ENCODE measurements at regions not wholly inside any gene's neighbourhood (a gene's known extent, or its start where the extent isn't known, plus 50 kb on each side); places are given as distances from the start of the nearest gene placed in this dataset.

DNA sequence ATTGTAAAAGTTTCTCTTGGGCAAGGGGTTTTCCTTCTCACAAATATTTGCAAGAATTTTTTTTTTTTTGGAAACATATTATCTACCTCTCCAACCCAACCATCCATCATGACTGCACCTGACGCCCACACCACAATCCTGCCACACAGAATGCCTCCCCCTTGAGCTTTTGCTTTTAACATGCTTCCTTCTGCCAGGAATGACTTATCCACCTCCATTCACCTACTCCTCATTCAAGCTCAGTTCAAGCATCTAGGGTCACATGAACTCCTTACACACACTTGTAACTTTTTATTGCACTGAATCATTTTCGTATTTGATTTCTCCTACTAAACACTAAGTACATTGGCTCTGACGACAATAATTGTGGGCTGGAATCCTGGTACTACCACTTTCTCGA, 660.1 kb upstream of the AUTS2 start:
- TF ChIP-seq SIN3A (IDR thresholded peaks at IDR 0.05; ENCODE audit: borderline replicate concordance, insufficient read depth, low read length) (no peak), POLR2AphosphoS5 (IDR thresholded peaks at IDR 0.05; ENCODE audit: low read depth, low read length) (no peak), TAF1 (IDR thresholded peaks at IDR 0.05; ENCODE audit: borderline replicate concordance, insufficient read depth, low read length) (no peak), FOXP2 (optimal IDR thresholded peaks at IDR 0.05; ENCODE audit: borderline replicate concordance, extremely low read depth, extremely low read length, insufficient read depth) (no peak)
- TF ChIP-seq, protein P1, sequence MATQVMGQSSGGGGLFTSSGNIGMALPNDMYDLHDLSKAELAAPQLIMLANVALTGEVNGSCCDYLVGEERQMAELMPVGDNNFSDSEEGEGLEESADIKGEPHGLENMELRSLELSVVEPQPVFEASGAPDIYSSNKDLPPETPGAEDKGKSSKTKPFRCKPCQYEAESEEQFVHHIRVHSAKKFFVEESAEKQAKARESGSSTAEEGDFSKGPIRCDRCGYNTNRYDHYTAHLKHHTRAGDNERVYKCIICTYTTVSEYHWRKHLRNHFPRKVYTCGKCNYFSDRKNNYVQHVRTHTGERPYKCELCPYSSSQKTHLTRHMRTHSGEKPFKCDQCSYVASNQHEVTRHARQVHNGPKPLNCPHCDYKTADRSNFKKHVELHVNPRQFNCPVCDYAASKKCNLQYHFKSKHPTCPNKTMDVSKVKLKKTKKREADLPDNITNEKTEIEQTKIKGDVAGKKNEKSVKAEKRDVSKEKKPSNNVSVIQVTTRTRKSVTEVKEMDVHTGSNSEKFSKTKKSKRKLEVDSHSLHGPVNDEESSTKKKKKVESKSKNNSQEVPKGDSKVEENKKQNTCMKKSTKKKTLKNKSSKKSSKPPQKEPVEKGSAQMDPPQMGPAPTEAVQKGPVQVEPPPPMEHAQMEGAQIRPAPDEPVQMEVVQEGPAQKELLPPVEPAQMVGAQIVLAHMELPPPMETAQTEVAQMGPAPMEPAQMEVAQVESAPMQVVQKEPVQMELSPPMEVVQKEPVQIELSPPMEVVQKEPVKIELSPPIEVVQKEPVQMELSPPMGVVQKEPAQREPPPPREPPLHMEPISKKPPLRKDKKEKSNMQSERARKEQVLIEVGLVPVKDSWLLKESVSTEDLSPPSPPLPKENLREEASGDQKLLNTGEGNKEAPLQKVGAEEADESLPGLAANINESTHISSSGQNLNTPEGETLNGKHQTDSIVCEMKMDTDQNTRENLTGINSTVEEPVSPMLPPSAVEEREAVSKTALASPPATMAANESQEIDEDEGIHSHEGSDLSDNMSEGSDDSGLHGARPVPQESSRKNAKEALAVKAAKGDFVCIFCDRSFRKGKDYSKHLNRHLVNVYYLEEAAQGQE (IDR thresholded peaks at IDR 0.05; ENCODE audit: insufficient read depth in 1 of 2, low read depth in 2 of 2, low read length in 2 of 2), result no peak

DNA sequence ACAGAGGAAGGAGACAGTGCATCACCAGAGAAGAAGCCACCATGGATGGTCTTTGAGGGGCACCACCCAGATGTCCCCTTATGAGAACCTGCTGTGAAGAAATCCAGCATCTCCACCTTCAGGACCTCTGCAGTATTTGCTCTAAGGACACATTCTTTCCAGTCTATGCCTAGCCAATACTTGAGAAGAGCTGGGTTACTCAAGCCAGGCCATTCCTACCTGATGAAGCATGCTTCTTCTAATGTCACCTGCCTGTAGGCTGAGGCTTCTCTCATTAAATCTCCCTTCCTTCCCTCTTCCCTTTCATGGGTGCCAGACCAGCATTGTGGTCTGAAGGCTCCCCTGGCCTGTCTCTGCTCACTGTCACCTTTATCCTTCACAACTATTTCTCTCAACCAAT, 654.5 kb upstream of the AUTS2 start:
- TF ChIP-seq TAF1 (IDR thresholded peaks at IDR 0.05; ENCODE audit: borderline replicate concordance, insufficient read depth, low read length) (no peak), POLR2AphosphoS5 (IDR thresholded peaks at IDR 0.05; ENCODE audit: low read depth, low read length) (no peak), FOXP2 (optimal IDR thresholded peaks at IDR 0.05; ENCODE audit: borderline replicate concordance, extremely low read depth, extremely low read length, insufficient read depth) (no peak), SIN3A (IDR thresholded peaks at IDR 0.05; ENCODE audit: borderline replicate concordance, insufficient read depth, low read length) (no peak)
- TF ChIP-seq, protein P1 (IDR thresholded peaks at IDR 0.05; ENCODE audit: insufficient read depth in 1 of 2, low read depth in 2 of 2, low read length in 2 of 2), result no peak

- TF ChIP-seq, protein P1 (IDR thresholded peaks at IDR 0.05; ENCODE audit: insufficient read depth in 1 of 2, low read depth in 2 of 2, low read length in 2 of 2), result no peak
- TF ChIP-seq SIN3A (IDR thresholded peaks at IDR 0.05; ENCODE audit: borderline replicate concordance, insufficient read depth, low read length), result no peak
Observed at GRCh38 chr7:68955656-68956055, 642.6 kb upstream of the AUTS2 start.

- TF ChIP-seq, protein P1 (IDR thresholded peaks at IDR 0.05; ENCODE audit: insufficient read depth in 1 of 2, low read depth in 2 of 2, low read length in 2 of 2), result no peak
- no peak for TF ChIP-seq POLR2AphosphoS5 (IDR thresholded peaks at IDR 0.05; ENCODE audit: low read depth, low read length)
- no peak for TF ChIP-seq FOXP2 (optimal IDR thresholded peaks at IDR 0.05; ENCODE audit: borderline replicate concordance, extremely low read depth, extremely low read length, insufficient read depth)
- TF ChIP-seq TAF1 (IDR thresholded peaks at IDR 0.05; ENCODE audit: borderline replicate concordance, insufficient read depth, low read length), result no peak
- TF ChIP-seq SIN3A (IDR thresholded peaks at IDR 0.05; ENCODE audit: borderline replicate concordance, insufficient read depth, low read length), result no peak
Observed at GRCh38 chr7:68958571-68958970, 639.7 kb upstream of the AUTS2 start.

DNA sequence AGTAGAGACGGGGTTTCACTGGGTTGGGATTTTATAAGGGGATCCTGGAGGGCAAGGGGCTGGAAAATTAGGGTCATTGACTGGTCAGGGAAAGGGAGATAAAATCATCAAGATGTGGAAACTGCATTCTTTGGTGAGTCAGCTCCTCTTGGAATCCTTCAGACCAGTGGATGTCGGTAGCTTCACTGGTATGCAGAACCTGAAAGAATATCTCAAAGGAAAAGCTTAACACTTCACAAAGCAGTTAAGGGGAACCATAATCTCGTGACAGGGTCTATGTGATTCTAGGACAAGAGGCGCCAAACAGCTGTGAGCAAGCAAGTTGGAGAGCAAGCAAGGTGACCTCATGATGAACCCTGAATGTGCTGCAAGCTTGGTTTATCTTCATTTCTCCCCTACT, 634.7 kb upstream of the AUTS2 start:
- TF ChIP-seq POLR2AphosphoS5 (IDR thresholded peaks at IDR 0.05; ENCODE audit: low read depth, low read length), result no peak
- TF ChIP-seq TAF1 (IDR thresholded peaks at IDR 0.05; ENCODE audit: borderline replicate concordance, insufficient read depth, low read length), result no peak
- no peak for TF ChIP-seq FOXP2 (optimal IDR thresholded peaks at IDR 0.05; ENCODE audit: borderline replicate concordance, extremely low read depth, extremely low read length, insufficient read depth)
- TF ChIP-seq SIN3A (IDR thresholded peaks at IDR 0.05; ENCODE audit: borderline replicate concordance, insufficient read depth, low read length), result no peak
- TF ChIP-seq, protein P1 (IDR thresholded peaks at IDR 0.05; ENCODE audit: insufficient read depth in 1 of 2, low read depth in 2 of 2, low read length in 2 of 2), result no peak

Measured in PFSK-1 (cell line).